Stimulated activated CD8-positive, alpha-beta memory T cell treated with anti-CD3 and anti-CD28 coated beads, Interleukin-7, amount 100 ng/mL, for 24 hours (primary cell): ENCODE measurements at regions not wholly inside any gene's neighbourhood (a gene's known extent, or its start where the extent isn't known, plus 50 kb on each side); places are given as distances from the start of the nearest gene placed in this dataset.

Source experiments
- DNase-seq: peaks from one replicate; pipeline ENCODE4 v3.0.0-alpha.2; 2020; ENCODE audit warnings: low read depth

DNA sequence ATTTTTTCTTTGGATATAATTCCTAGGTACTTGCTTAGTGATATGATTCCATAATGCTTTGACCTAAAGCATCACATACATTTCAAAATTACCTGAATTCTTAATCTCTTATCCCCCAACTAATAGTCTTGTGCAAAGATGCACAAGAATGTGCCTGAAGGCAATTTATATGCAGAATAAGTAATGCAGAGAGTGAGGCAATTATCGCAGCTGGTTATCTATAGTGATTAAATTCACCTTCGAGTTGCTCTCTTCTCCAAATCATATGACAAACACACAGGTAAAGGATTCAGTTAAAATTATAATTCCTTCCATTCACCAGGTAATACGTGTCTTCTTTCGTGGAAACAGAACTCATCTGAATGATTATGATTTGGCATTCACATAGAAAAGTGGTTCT is 717.3 kb downstream of the MRPL39 start:
- DNase-seq, result no peak

DNA sequence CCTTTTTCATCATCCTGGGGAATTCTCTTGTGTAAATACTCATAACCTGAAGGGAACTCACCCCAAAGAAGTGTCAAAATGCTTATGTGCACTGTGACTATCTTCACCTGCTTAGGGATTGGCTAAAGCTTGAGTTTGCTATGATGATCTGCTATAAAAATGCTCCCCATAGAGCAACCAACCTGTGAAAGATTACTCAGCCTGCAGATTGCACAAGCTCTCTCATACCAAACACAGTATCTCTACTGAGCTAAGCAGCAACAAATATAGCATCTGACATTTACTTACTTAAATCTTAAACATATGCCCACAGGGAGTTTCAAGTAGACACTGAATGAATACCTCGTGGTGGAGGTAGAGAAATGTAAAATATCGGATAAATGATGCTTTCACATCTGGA is 725.8 kb downstream of the MRPL39 start:
- DNase-seq, result no peak

GRCh38 chr21:24870633-24871032 is 736.6 kb downstream of the MRPL39 start:
- no peak for DNase-seq

DNA sequence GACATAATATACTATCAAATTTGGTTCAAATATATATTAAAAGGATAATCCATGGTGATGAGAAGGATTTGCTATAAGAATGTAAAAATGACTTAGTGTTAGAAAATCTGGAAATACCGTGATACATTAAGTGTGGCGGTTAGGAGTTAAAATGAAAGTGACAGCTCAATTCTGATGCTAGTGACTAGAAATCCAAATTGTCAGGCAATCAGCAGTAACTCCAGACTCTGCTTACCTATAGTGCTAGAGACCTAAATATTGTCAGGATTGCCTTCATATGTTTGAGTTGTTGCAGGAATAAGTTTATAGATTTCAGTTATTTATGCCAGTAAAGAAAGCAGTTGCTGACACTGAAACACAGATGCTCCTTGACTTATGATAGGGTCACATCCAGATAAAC is 737.4 kb downstream of the MRPL39 start:
- DNase-seq, result no peak

- DNase-seq, result no peak
These were observed 739.2 kb downstream of the MRPL39 start for GRCh38 chr21:24868117-24868516.

DNA sequence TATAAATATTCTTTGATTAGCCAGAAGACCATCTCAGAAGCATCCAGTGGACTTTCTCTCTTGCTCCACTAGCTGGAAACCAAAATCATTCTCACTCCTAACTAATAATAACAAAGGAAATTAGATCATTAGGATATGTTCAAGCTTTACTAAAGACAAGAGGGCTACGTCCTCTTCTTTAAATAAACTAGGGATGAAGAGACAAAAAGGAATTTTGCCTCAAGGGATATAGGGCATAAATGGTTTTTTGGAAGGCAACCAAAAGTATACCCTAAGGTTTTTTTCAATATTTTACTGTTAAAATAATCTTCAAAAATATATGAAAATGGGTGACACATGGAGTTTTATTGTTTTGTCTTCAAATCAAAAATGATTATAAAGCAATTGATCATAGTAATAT is 745.8 kb downstream of the MRPL39 start:
- no peak for DNase-seq

- DNase-seq, result no peak
These were observed 751.0 kb downstream of the MRPL39 start for GRCh38 chr21:24856326-24856725.

GRCh38 chr21:24852610-24853195 is 754.6 kb downstream of the MRPL39 start:
- DNase-seq, result no peak

GRCh38 chr21:24850121-24850520 is 757.2 kb downstream of the MRPL39 start:
- DNase-seq, result no peak

DNA sequence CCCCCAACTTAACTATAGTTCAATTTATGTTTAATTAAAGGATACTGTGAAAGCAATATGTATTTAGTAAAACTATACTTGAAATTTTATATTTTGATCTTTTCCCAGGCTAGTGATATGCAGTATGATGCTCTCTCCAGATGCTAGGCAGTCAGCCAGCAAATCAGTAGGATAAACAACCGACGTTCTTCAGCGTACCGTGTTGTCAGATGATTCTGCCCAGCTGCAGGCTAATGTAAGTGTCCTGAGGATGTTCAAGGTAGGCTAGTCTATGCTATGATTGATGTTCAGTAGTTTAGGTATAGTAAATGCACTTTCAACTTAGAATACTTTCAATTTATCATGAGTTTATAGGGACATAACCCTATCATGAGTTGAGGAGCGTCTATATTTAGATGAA is 762.6 kb downstream of the MRPL39 start:
- no peak for DNase-seq

DNA sequence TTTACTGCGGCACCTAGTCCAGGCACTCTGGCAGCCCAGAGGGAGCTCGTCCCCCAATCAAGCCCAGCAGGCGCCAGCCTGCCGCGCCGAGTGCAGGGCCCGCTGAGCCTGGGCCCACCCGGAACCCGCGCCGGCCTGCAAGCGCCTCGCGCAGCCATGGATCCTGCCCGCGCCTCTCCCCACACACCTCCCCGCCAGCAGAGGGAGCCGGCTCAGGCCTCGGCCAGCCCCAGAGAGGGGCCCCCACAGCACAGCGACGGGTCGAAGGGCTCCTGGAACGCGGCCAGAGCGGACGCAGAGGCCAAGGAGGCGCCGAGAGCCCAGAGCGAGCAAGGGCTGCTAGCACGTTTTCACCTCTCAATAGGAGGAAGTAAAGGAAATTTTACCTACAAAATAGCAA is 767.0 kb downstream of the MRPL39 start:
- no peak for DNase-seq

- no peak for DNase-seq
These were observed 774.3 kb downstream of the MRPL39 start for GRCh38 chr21:24832961-24833360.

GRCh38 chr21:24829397-24829796 is 777.9 kb downstream of the MRPL39 start:
- no peak for DNase-seq

GRCh38 chr21:24826822-24827221 is 780.5 kb downstream of the MRPL39 start:
- no peak for DNase-seq

DNA sequence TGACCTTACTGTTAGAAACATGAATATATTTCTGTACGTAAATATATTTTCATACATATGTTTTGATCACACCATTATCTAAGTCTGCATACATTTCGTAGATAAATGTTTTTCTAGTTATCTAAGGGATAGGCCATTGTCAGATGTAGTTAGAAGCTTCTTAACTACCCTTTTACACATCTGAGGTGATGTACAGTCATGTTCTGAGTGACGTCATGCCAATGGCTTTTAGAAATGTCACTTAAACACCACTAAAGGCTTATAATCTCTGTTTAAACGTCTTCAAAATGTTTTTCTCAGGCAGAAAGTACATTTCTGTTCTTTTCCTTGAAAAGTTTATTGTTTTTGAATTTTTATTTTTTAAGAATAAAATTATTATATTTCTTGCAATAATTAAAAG is 781.9 kb downstream of the MRPL39 start:
- DNase-seq, result no peak

- no peak for DNase-seq
These were observed 783.1 kb downstream of the MRPL39 start for GRCh38 chr21:24824209-24824608.

GRCh38 chr21:24823247-24823646 is 784.0 kb downstream of the MRPL39 start:
- no peak for DNase-seq

DNA sequence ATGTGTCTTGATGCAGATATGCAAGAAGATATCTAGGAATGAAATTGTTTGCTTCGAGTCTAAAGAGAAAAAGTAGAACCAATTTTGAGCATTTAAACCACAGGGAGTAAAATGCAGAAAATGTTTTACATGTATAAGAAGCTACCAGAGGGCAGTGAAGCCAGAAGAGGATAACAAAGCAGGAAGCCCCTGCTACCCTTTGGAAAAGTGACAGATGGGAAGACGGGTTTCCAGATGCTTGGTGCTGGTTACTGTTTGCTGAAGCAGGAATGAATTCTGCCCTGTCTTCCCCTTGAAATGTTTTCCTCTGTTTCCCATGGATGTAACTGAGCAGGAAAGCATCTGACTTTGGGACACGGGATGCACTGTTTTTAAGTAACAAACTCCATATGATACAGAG is 822.2 kb downstream of the MRPL39 start:
- no peak for DNase-seq

DNA sequence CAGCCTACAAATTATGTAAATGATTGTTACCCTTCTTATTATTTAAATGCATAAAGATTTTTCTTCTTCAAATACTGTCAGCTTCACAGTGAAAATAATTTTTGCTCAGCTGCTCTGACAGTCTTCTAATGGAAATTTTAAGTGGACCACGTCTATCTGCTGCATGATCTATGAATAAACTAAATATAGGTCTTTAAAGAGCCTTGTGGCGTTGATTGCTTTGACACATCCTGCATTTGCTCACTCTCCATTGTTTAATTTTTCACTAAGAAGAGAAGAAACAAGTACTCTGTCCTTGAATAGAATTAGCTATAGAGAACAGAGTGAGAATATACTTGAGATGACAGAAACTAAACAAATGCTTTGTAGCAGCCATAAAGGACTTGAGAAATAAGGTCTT is 826.1 kb downstream of the MRPL39 start:
- no peak for DNase-seq

DNA sequence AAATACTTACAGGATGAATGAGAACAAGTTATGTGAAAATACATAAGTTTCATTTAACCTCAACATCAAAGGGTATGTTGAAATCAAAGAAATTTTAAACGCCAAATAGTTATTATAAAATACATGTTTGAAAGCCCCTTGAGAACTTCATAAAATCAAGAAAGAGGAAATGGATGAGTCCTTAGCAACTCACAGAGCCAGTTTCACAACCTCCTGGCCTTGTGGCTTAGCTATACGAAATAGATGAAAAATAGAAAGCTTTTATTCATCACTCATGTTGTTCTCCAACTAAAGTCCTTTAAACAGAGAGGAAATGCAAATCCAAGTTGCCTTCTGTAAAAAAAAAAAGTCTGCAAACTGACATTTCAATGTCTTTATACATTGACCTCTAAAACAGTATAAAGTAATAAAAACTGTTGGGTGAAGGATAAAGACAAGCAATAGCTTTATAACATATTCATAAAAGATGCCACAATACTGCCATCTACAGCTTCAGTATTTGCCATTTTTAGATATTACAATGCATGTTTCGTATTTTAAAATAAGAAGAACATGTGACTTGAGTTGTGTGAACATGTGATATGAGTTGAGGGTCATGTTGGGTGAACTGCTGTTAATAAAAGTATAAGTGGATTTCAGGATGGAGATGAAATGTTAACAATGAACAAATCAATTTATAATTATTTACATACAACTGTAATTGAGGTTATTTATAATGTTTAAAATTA is 847.8 kb downstream of the MRPL39 start:
- no peak for DNase-seq

DNA sequence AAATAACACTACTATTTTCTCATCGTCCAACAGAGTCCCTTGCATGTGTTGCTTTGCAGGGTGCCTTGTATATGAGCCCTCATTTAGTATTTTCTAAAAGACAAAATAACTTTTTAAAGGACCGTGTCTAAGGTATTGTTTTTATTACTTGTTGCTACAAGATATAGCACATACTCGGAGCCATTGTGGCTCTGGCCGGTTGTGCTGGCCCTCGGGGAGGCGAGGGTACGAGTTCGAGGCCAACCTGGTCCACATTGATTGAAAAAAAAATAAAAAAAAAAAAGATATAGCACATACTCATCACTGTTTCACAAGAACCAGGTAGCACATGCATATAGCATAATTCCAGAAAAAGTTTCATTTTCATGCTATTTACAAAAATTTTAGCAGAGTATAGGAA is 869.2 kb downstream of the MRPL39 start:
- DNase-seq, result no peak

GRCh38 chr21:24737296-24737850 is 869.9 kb downstream of the MRPL39 start:
- DNase-seq, result no peak

DNA sequence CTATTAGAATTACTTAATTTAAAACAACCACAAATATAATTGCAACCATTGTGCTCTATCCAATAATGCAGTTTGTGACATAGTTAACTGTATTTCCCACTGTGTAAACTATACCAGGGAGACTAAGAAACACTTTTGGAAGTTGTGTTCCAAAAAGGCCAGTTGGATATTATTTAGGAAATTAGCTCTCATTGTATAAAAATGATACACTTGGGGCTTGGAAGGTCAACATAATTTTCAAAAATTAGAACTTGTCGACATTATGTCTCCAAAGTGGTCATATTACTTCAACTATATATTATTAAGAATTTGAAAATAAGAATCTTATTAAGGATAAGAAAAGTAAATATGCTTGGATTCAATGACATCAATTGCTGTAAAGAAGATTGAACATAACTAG is 876.6 kb downstream of the MRPL39 start:
- no peak for DNase-seq

- no peak for DNase-seq
These were observed 877.7 kb downstream of the MRPL39 start for GRCh38 chr21:24729568-24729967.
